Endothelial cell of umbilical vein (primary cell): ENCODE measurements at regions not wholly inside any gene's neighbourhood (a gene's known extent, or its start where the extent isn't known, plus 50 kb on each side); places are given as distances from the start of the nearest gene placed in this dataset.

Source experiments
- BruUV-seq: library from RNA; stranded (reverse); fragments of 400-500 nt; replicated peaks from 2 replicates; lab custom pipeline; 2021; lab: Mats Ljungman, UMichigan
- CTCF ChIA-PET: fragments of 300-600, 350-600 bp; sonication (Branson Sonifier 250); formaldehyde crosslinking; loops from one replicate; lab custom pipeline; 2021; ENCODE audit warnings: antibody characterized with exemption, inconsistent platforms; lab: Charles Lee
- POLR2A ChIA-PET: fragments of 300-600, 350-600 bp; sonication (Branson Sonifier 250); formaldehyde crosslinking; loops from one replicate; lab custom pipeline; 2021; ENCODE audit warnings: antibody characterized with exemption, inconsistent platforms; lab: Charles Lee
- DNase-seq: peaks from one replicate; pipeline ENCODE4 v3.0.0-alpha.2; 2011; ENCODE audit warnings: low read depth, low spot score
- FAIRE-seq: peaks from 2 replicates; lab custom pipeline; 2011; peaks lifted over from hg19 to GRCh38; lab: Jason Lieb, UNC
- H2AFZ ChIP-seq: 2 replicates; pipeline ENCODE4 v1.6.0; 2012; ENCODE audit warnings: low read depth, low read length, control low read depth, inconsistent platforms
- H3K27ac ChIP-seq: 2 replicates; pipeline ENCODE4 v1.5.1; 2011; ENCODE audit warnings: low read depth, mild to moderate bottlenecking, control low read depth, low read length, moderate library complexity; ENCODE audit not compliant: insufficient read depth
- H3K27me3 ChIP-seq, 2 experiments: 2 replicates each; pipeline versions ENCODE4 v1.6.0 to v1.6.1; 2011; ENCODE audit warnings: low read length in 2 of 2, mixed read lengths in 1 of 2; ENCODE audit not compliant: control insufficient read depth in 2 of 2, insufficient read depth in 2 of 2
- H3K36me3 ChIP-seq, 2 experiments: 2 replicates in 1 of 2; 3 replicates in 1 of 2; pipeline ENCODE4 v1.5.1; 2011; ENCODE audit warnings: low read length in 2 of 2, mild to moderate bottlenecking in 1 of 2, moderate library complexity in 1 of 2; ENCODE audit not compliant: control insufficient read depth in 2 of 2, insufficient read depth in 2 of 2; ENCODE audit errors: extremely low read depth in 1 of 2
- H3K4me1 ChIP-seq: 3 replicates; pipeline ENCODE4 v1.5.1; 2011; ENCODE audit warnings: mild to moderate bottlenecking, low read length; ENCODE audit not compliant: control insufficient read depth, insufficient read depth; ENCODE audit errors: extremely low read depth
- H3K4me2 ChIP-seq: 2 replicates; pipeline ENCODE4 v1.6.1; 2011; ENCODE audit warnings: low read length, control low read depth, mixed read lengths; ENCODE audit not compliant: insufficient read depth
- H3K4me3 ChIP-seq, 3 experiments: fragments of 200-600 bp in 1 of 3; sonication (generic), shearing (Covaris generic) in 1 of 3; replicated peaks in 1 of 3; 2 replicates each; pipeline ENCODE4 v1.5.1; 2011 to 2016; ENCODE audit warnings: control low read depth in 3 of 3, low read length in 3 of 3, mild to moderate bottlenecking in 2 of 3, inconsistent platforms in 1 of 3, low read depth in 1 of 3, moderate library complexity in 1 of 3; ENCODE audit not compliant: insufficient read depth in 1 of 3
- H3K79me2 ChIP-seq: 2 replicates; pipeline ENCODE4 v1.6.0; 2012; ENCODE audit warnings: low read length, inconsistent platforms; ENCODE audit not compliant: control insufficient read depth, insufficient read depth
- H3K9ac ChIP-seq: replicated peaks from 2 replicates; pipeline ENCODE3; 2011; ENCODE audit warnings: low read length, control low read depth; ENCODE audit not compliant: insufficient read depth; ENCODE audit errors: extremely low read depth
- H3K9me1 ChIP-seq: replicated peaks from 3 replicates; pipeline ENCODE4 v1.6.0; 2011; ENCODE audit warnings: mild to moderate bottlenecking, low read length; ENCODE audit not compliant: control insufficient read depth, insufficient read depth; ENCODE audit errors: extremely low read depth
- H3K9me3 ChIP-seq: replicated peaks from 2 replicates; pipeline ENCODE4 v1.5.1; 2012; ENCODE audit warnings: low read length, inconsistent platforms; ENCODE audit not compliant: control insufficient read depth, insufficient read depth
- H4K20me1 ChIP-seq: replicated peaks from 2 replicates; pipeline ENCODE3; 2011; ENCODE audit warnings: mild to moderate bottlenecking, low read length; ENCODE audit not compliant: control insufficient read depth, insufficient read depth; ENCODE audit errors: extremely low read depth
- CTCF ChIP-seq, 2 donors: IDR thresholded peaks; 1 replicate in 1 of 2; 2 replicates in 1 of 2; pipeline ENCODE4 v1.5.1; 2011; ENCODE audit warnings: low read length in 2 of 2, mild to moderate bottlenecking in 2 of 2, moderate library complexity in 2 of 2, control low read depth in 1 of 2, inconsistent platforms in 1 of 2, low read depth in 1 of 2; ENCODE audit not compliant: insufficient read depth in 1 of 2; ENCODE audit errors: extremely low read depth in 1 of 2
- EZH2 ChIP-seq: IDR thresholded peaks from 2 replicates; pipeline ENCODE4 v1.6.1; 2012; ENCODE audit warnings: borderline replicate concordance, low read depth, mild to moderate bottlenecking, moderate library complexity, low read length, inconsistent platforms; ENCODE audit not compliant: severe bottlenecking
- FOS ChIP-seq: IDR thresholded peaks from 2 replicates; pipeline ENCODE4 v1.6.1; 2011; ENCODE audit warnings: mild to moderate bottlenecking, low read length, moderate library complexity, borderline replicate concordance; ENCODE audit not compliant: insufficient read depth
- GATA2 ChIP-seq: IDR thresholded peaks from 2 replicates; pipeline ENCODE4 v1.7.0; 2011; ENCODE audit warnings: low read depth, mild to moderate bottlenecking, moderate library complexity, mixed read lengths, low read length; ENCODE audit not compliant: insufficient read length, insufficient read depth
- JUN ChIP-seq: IDR thresholded peaks from 2 replicates; pipeline ENCODE4 v1.6.1; 2011; ENCODE audit warnings: borderline replicate concordance, low read depth; ENCODE audit not compliant: insufficient read length, insufficient read depth
- MAX ChIP-seq: IDR thresholded peaks from 2 replicates; pipeline ENCODE4 v1.6.1; 2011; ENCODE audit not compliant: insufficient read depth, insufficient read length
- MYC ChIP-seq: IDR thresholded peaks from one replicate; pipeline ENCODE4 v1.6.1; 2011; ENCODE audit warnings: mild to moderate bottlenecking, low read depth, low read length
- POLR2A ChIP-seq: IDR thresholded peaks from 2 replicates; pipeline ENCODE4 v1.6.1; 2012; ENCODE audit warnings: low read depth, mild to moderate bottlenecking, control low read depth, low read length
- POLR2AphosphoS5 ChIP-seq: IDR thresholded peaks from 2 replicates; pipeline ENCODE4 v1.6.1; 2012; ENCODE audit warnings: low read depth, mild to moderate bottlenecking, control low read depth, low read length, moderate library complexity; ENCODE audit not compliant: insufficient read depth
- dilution Hi-C: fragments of 300-500 bp; cut with MboI; formaldehyde crosslinking; loops from one replicate; pipeline ENCODE4 v1.15.0; 2019; ENCODE audit warnings: low sequenced_read_pairs; ENCODE audit not compliant: extremely low pct_ligation_motif_present
- intact Hi-C: fragments of 100-400 bp; cut with micrococcal nuclease; formaldehyde crosslinking; loops from one replicate; pipeline ENCODE4 v1.10.0; 2022

- Histone ChIP-seq H3K27ac (no peak overlapping the region), H2AFZ (no peak overlapping the region), H3K79me2 (no peaks in the 10 kb centered on the region), H3K27me3 (no peaks in the 10 kb centered on the region), H4K20me1 (no peaks in the 10 kb centered on the region), H3K9me3 (no peaks in the 10 kb centered on the region), H3K4me3 (no peak overlapping the region), H3K4me1 (no peaks in the 10 kb centered on the region), H3K9me1 (no peaks in the 10 kb centered on the region), H3K4me2 (no peak overlapping the region), H3K9ac (no peak overlapping the region), H3K36me3 (no peaks in the 10 kb centered on the region)
- DNase-seq, result no peak
- FAIRE-seq, result no peak
- CTCF ChIA-PET, result no interaction called here
- intact Hi-C loops, result no loop called here
- dilution Hi-C loops, result no loop called here
- POLR2A ChIA-PET, result no interaction called here
- no TSS peak for BruUV-seq
- no peak for TF ChIP-seq GATA2
- no peak for TF ChIP-seq POLR2A
- TF ChIP-seq EZH2, result no peak
- no peak for TF ChIP-seq POLR2AphosphoS5
- TF ChIP-seq MAX, result no peak
- no peak for TF ChIP-seq JUN
- TF ChIP-seq FOS, result no peak
- TF ChIP-seq MYC, result no peak
- no peak for TF ChIP-seq CTCF (IDR thresholded peaks at IDR 0.05; ENCODE audit: extremely low read depth in 1 of 2, insufficient read depth in 1 of 2, low read depth in 1 of 2, low read length in 2 of 2)
These were observed 239.2 kb upstream of the GSE1 start for GRCh38 chr16:85373741-85374570.
